ENCODE measurements at regions not wholly inside any gene's neighbourhood (a gene's known extent, or its start where the extent isn't known, plus 50 kb on each side); places are given as distances from the start of the nearest gene placed in this dataset.

GRCh38 chr4:189440716-189441115 is 500.0 kb upstream of the FRG1 start:
- in situ Hi-C loops (cut with MboI; ENCODE audit: low pct_unique_long_range_greater_than_20kb in 2 of 9, low sequenced_read_pairs in 9 of 9, unreplicated experiment in 9 of 9), result no loop called here
- no peak for ATAC-seq (replicated peaks in 6 of 8)
- WGBS, 10 experiments, result 0 to 100% (median 68%) methylated on average over 1 to 4 of the region's 4 CpGs
- Histone ChIP-seq H3K4me1 (replicated peaks in 1 of 2) (no peaks in the 10 kb centered on the region), H3K27ac (no peak overlapping the region), H3K4me3 (no peak overlapping the region)

- no peak overlapping the region for H3K4me3 ChIP-seq
- no peaks in the 10 kb centered on the region for H3K4me1 ChIP-seq (replicated peaks in 1 of 2)
- no peak overlapping the region for H3K27ac ChIP-seq
- ATAC-seq (replicated peaks in 6 of 8), result no peak
- in situ Hi-C loops (cut with MboI; ENCODE audit: low pct_unique_long_range_greater_than_20kb in 2 of 9, low sequenced_read_pairs in 9 of 9, unreplicated experiment in 9 of 9), result no loop called here
- 4 to 100% (median 73%) methylated on average over 1 to 6 of the region's 6 CpGs for WGBS, 10 experiments
Observed at GRCh38 chr4:189443341-189443740, 497.3 kb upstream of the FRG1 start.

GRCh38 chr4:189445613-189446012 is 495.1 kb upstream of the FRG1 start:
- no peaks in the 10 kb centered on the region for H3K4me1 ChIP-seq (replicated peaks in 1 of 2)
- in situ Hi-C loops (cut with MboI; ENCODE audit: low pct_unique_long_range_greater_than_20kb in 2 of 9, low sequenced_read_pairs in 9 of 9, unreplicated experiment in 9 of 9), result no loop called here
- no peak overlapping the region for H3K27ac ChIP-seq
- ATAC-seq (replicated peaks in 6 of 8), result no peak
- no peak overlapping the region for H3K4me3 ChIP-seq

GRCh38 chr4:189463734-189464133 is 476.9 kb upstream of the FRG1 start:
- no peak for ATAC-seq (replicated peaks in 6 of 8)
- Histone ChIP-seq H3K4me3 (no peak overlapping the region), H3K4me1 (replicated peaks in 1 of 2) (no peaks in the 10 kb centered on the region), H3K27ac (no peak overlapping the region)
- in situ Hi-C loops (cut with MboI; ENCODE audit: low pct_unique_long_range_greater_than_20kb in 2 of 9, low sequenced_read_pairs in 9 of 9, unreplicated experiment in 9 of 9), result no loop called here
- WGBS, 10 experiments, result 0 to 95% (median 55%) methylated on average over 2 to 12 of the region's 12 CpGs; no CpG with 5 or more reads in 2 of the 10 experiments

- Histone ChIP-seq H3K27ac (no peak overlapping the region), H3K4me1 (replicated peaks in 1 of 2) (no peaks in the 10 kb centered on the region), H3K4me3 (no peak overlapping the region)
- in situ Hi-C loops (cut with MboI; ENCODE audit: low pct_unique_long_range_greater_than_20kb in 2 of 9, low sequenced_read_pairs in 9 of 9, unreplicated experiment in 9 of 9), result no loop called here
- no peak for ATAC-seq (replicated peaks in 6 of 8)
- 0 to 100% (median 77%) methylated on average over 1 to 2 of the region's 2 CpGs for WGBS, 10 experiments
Observed at GRCh38 chr4:189494407-189494806, 446.3 kb upstream of the FRG1 start.

- H3K4me1 ChIP-seq (replicated peaks in 1 of 2), result no peaks in the 10 kb centered on the region
- WGBS, 10 experiments, result 13 to 88% (median 59%) methylated on average over 3 to 6 of the region's 6 CpGs; no CpG with 5 or more reads in 1 of the 10 experiments
- in situ Hi-C loops (cut with MboI; ENCODE audit: low pct_unique_long_range_greater_than_20kb in 2 of 9, low sequenced_read_pairs in 9 of 9, unreplicated experiment in 9 of 9), result no loop called here
Observed at GRCh38 chr4:189497516-189497915, 443.2 kb upstream of the FRG1 start.

GRCh38 chr4:189497996-189498395 is 442.7 kb upstream of the FRG1 start:
- no peak overlapping the region for H3K27ac ChIP-seq
- ATAC-seq (replicated peaks in 6 of 8), result no peak
- 11 to 100% (median 82%) methylated on average over 2 to 7 of the region's 10 CpGs; no CpG with 5 or more reads in 3 of the 10 experiments for WGBS, 10 experiments
- in situ Hi-C loops (cut with MboI; ENCODE audit: low pct_unique_long_range_greater_than_20kb in 2 of 9, low sequenced_read_pairs in 9 of 9, unreplicated experiment in 9 of 9), result no loop called here
- no peak overlapping the region for H3K4me3 ChIP-seq
- no peaks in the 10 kb centered on the region for H3K4me1 ChIP-seq (replicated peaks in 1 of 2)

More at GRCh38 chr4:189497516-189497915, 443.2 kb upstream of the FRG1 start:
- Histone ChIP-seq H3K4me3 (no peak overlapping the region), H3K27ac (no peak overlapping the region)
- ATAC-seq (replicated peaks in 6 of 8), result no peak

GRCh38 chr4:189498457-189498856 is 442.2 kb upstream of the FRG1 start:
- Histone ChIP-seq H3K4me1 (replicated peaks in 1 of 2) (no peaks in the 10 kb centered on the region), H3K4me3 (no peak overlapping the region), H3K27ac (no peak overlapping the region)
- no peak for ATAC-seq (replicated peaks in 6 of 8)
- in situ Hi-C loops (cut with MboI; ENCODE audit: low pct_unique_long_range_greater_than_20kb in 2 of 9, low sequenced_read_pairs in 9 of 9, unreplicated experiment in 9 of 9), result no loop called here
- WGBS, 10 experiments, result 0 to 85% (median 63%) methylated on average over 1 to 8 of the region's 8 CpGs; no CpG with 5 or more reads in 2 of the 10 experiments

- no peak for ATAC-seq (replicated peaks in 6 of 8)
- H3K4me1 ChIP-seq (replicated peaks in 1 of 2), result no peaks in the 10 kb centered on the region
- 0 to 100% (median 80%) methylated on average over 1 to 4 of the region's 7 CpGs; no CpG with 5 or more reads in 3 of the 10 experiments for WGBS, 10 experiments
- in situ Hi-C loops (cut with MboI; ENCODE audit: low pct_unique_long_range_greater_than_20kb in 2 of 9, low sequenced_read_pairs in 9 of 9, unreplicated experiment in 9 of 9), result no loop called here
- no peak overlapping the region for H3K27ac ChIP-seq
- no peak overlapping the region for H3K4me3 ChIP-seq
Observed at GRCh38 chr4:189499696-189500095, 441.0 kb upstream of the FRG1 start.

- Histone ChIP-seq H3K27ac (no peak overlapping the region), H3K4me1 (replicated peaks in 1 of 2) (no peaks in the 10 kb centered on the region), H3K4me3 (no peak overlapping the region)
- 0 to 100% (median 69%) methylated on average over 1 to 5 of the region's 5 CpGs; no CpG with 5 or more reads in 1 of the 10 experiments for WGBS, 10 experiments
- no peak for ATAC-seq (replicated peaks in 6 of 8)
- in situ Hi-C loops (cut with MboI; ENCODE audit: low pct_unique_long_range_greater_than_20kb in 2 of 9, low sequenced_read_pairs in 9 of 9, unreplicated experiment in 9 of 9), result no loop called here
Observed at GRCh38 chr4:189500970-189501369, 439.7 kb upstream of the FRG1 start.

GRCh38 chr4:189502841-189503435 is 437.7 kb upstream of the FRG1 start:
- in situ Hi-C loops (cut with MboI; ENCODE audit: low pct_unique_long_range_greater_than_20kb in 2 of 9, low sequenced_read_pairs in 9 of 9, unreplicated experiment in 9 of 9), result no loop called here
- H3K4me1 ChIP-seq (replicated peaks in 1 of 2), result no peaks in the 10 kb centered on the region
- H3K27ac ChIP-seq, result no peak overlapping the region
- ATAC-seq (replicated peaks in 6 of 8), result peak in 7 of 8 experiments; percentile 23 to 81 (median 43)
- 0 to 87% (median 41%) methylated on average over 1 to 12 of the region's 12 CpGs for WGBS, 10 experiments
- no peak overlapping the region for H3K4me3 ChIP-seq

GRCh38 chr4:189504220-189504619 is 436.5 kb upstream of the FRG1 start:
- Histone ChIP-seq H3K4me1 (replicated peaks in 1 of 2) (no peaks in the 10 kb centered on the region), H3K27ac (no peak overlapping the region), H3K4me3 (no peak overlapping the region)
- in situ Hi-C loops (cut with MboI; ENCODE audit: low pct_unique_long_range_greater_than_20kb in 2 of 9, low sequenced_read_pairs in 9 of 9, unreplicated experiment in 9 of 9), result no loop called here
- ATAC-seq (replicated peaks in 6 of 8), result no peak
- 0 to 100% (median 83%) methylated on average over 1 of the region's 2 CpGs; no CpG with 5 or more reads in 5 of the 10 experiments for WGBS, 10 experiments

GRCh38 chr4:189505380-189505779 is 435.3 kb upstream of the FRG1 start:
- H3K4me1 ChIP-seq (replicated peaks in 1 of 2), result no peaks in the 10 kb centered on the region
- no peak overlapping the region for H3K27ac ChIP-seq
- ATAC-seq (replicated peaks in 6 of 8), result no peak
- 17 to 85% (median 49%) methylated on average over 1 to 3 of the region's 3 CpGs; no CpG with 5 or more reads in 6 of the 10 experiments for WGBS, 10 experiments
- in situ Hi-C loops (cut with MboI; ENCODE audit: low pct_unique_long_range_greater_than_20kb in 2 of 9, low sequenced_read_pairs in 9 of 9, unreplicated experiment in 9 of 9), result no loop called here
- no peak overlapping the region for H3K4me3 ChIP-seq

- Histone ChIP-seq H3K4me1 (replicated peaks in 1 of 2) (no peaks in the 10 kb centered on the region), H3K27ac (no peak overlapping the region), H3K4me3 (no peak overlapping the region)
- in situ Hi-C loops (cut with MboI; ENCODE audit: low pct_unique_long_range_greater_than_20kb in 2 of 9, low sequenced_read_pairs in 9 of 9, unreplicated experiment in 9 of 9), result no loop called here
- 0 to 92% (median 59%) methylated on average over 2 to 8 of the region's 10 CpGs; no CpG with 5 or more reads in 1 of the 10 experiments for WGBS, 10 experiments
- no peak for ATAC-seq (replicated peaks in 6 of 8)
Observed at GRCh38 chr4:189506080-189506479, 434.6 kb upstream of the FRG1 start.

Data from motor neuron (in vitro differentiated cells).